ES-I3 (cell line): ENCODE measurements at regions not wholly inside any gene's neighbourhood (a gene's known extent, or its start where the extent isn't known, plus 50 kb on each side); places are given as distances from the start of the nearest gene placed in this dataset.
"Not testable (repeated sequence)": the region's sequence is repeated elsewhere in the genome, so short reads cannot be mapped to it uniquely, and the experiment has no call there.

Source experiments
- H3K36me3 ChIP-seq: 2 replicates; pipeline ENCODE4 v1.6.1; 2013; ENCODE audit warnings: mild to moderate bottlenecking, low read length, control low read depth, moderate library complexity; ENCODE audit not compliant: insufficient read depth
- H3K4me1 ChIP-seq: 2 replicates; pipeline ENCODE4 v1.6.1; 2013; ENCODE audit warnings: mild to moderate bottlenecking, control low read depth, low read length; ENCODE audit not compliant: insufficient read depth
- H3K9ac ChIP-seq: 2 replicates; pipeline ENCODE4 v1.6.1; 2013; ENCODE audit warnings: low read depth, mild to moderate bottlenecking, low read length, moderate library complexity
- H3K9me3 ChIP-seq: 2 replicates; pipeline ENCODE4 v1.6.1; 2013; ENCODE audit warnings: mild to moderate bottlenecking, low read length, moderate library complexity; ENCODE audit not compliant: control insufficient read depth, insufficient read depth

DNA sequence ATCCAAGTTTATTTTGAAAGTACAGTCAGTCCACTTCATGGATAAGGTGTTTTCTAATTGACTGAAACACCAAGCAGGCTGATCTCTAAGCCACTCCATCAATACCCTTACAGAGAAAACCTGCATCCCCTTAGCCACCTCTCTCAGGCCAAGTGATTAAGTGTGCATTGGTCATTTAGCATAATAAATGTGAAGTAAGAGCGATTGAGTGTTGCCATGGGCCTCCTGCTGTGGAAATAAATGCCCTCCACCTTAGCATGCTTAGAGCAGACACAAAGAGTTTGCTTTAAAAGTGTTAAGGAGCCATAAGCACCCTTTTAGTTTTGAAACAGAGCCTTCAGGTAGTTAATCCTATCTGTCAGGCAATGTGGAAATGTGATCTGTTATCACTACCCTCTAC is 386.5 kb downstream of the GPAT3 start:
- Histone ChIP-seq H3K4me1 (peaks cover 23% of the 10 kb centered on the region), H3K9ac (no peak overlapping the region), H3K36me3 (no peaks in the 10 kb centered on the region), H3K9me3 (peaks cover 5% of the 10 kb centered on the region; the same call in 1 of the 2 replicates)

DNA sequence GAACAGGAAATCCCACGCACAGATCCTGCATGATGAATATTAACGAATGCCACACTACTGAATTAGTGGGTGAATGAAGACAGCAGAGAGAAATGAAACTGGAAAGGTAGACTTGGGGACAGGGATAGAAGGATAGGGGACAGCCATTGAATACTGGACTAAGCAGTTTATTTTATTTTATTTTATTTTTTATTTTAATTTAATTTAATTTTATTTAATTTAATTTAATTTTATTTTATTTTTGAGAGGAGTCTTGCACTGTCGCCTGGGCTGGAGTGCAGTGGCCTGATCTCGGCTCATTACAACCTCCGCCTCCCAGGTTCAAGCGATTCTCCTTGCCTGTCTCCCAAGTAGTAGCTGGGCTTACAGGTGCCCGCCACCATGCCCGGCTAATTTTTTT is 385.2 kb downstream of the GPAT3 start:
- H3K36me3 ChIP-seq = no peaks in the 10 kb centered on the region
- no peak overlapping the region for H3K9ac ChIP-seq
- peaks cover 8% of the 10 kb centered on the region; the same call in 1 of the 2 replicates for H3K9me3 ChIP-seq
- H3K4me1 ChIP-seq = peaks cover 23% of the 10 kb centered on the region

DNA sequence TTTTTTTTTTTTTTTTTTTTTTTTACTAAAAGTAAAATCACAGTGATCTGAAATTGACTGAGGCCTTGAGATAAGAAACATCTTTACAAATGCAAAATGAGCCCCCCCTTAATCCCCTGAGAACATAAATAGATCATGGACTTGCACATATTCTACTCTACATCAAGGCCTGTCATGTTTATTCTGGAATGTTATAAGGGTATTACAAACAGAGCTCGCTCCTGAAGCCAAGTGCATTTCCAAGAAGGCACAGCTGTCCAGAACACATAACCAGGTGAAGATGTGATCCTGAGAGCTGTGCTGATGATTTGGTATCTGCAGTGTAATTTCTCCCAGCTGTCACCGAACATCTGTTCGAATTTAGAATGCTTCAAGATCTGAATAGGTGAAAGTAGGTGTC is 384.5 kb downstream of the GPAT3 start:
- H3K36me3 ChIP-seq = no peaks in the 10 kb centered on the region
- peaks cover 23% of the 10 kb centered on the region for H3K4me1 ChIP-seq
- peaks cover 8% of the 10 kb centered on the region; the same call in 1 of the 2 replicates for H3K9me3 ChIP-seq
- no peak overlapping the region for H3K9ac ChIP-seq

DNA sequence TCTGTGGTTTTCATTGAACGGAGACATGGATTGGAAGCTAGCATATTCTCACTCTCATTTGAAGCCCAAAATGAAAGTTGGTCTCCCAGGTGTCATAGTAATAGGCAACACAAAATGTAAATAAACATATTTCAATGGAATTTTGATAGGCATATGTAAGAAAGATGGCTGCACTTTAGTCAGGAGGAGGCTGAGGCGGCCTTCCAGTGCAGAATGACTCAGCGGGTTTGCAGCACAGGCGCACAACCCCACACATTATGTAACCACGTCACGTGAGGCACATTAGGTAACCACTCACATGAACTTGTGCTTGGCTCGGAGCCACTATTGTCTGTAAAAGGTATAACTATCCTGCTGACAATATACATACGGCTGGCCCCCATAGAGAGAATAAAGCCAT is 381.7 kb downstream of the GPAT3 start:
- H3K9me3 ChIP-seq = peaks cover 8% of the 10 kb centered on the region; the same call in 1 of the 2 replicates
- no peaks in the 10 kb centered on the region for H3K36me3 ChIP-seq
- peaks cover 8% of the 10 kb centered on the region; the same call in 1 of the 2 replicates for H3K4me1 ChIP-seq
- H3K9ac ChIP-seq = no peak overlapping the region

DNA sequence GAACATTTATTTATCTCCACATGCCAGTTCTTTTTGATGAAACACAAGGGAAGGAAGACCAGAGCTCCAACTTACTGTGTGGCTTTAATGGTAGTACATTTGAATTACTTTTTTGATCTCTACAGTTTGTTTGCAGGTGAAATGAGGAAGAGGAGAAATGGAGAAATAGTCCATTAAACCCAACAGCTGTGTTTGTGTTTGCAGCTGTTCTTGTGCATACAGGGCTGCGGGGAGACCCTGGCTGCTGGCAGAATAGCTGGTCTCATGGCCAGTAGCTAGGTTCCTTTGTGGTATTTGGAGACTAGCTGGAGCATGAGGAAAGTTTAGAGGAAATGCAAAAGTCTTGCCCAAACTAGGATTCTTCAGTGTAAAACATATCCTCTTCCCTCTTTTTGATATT is 374.8 kb downstream of the GPAT3 start:
- H3K9ac ChIP-seq = no peak overlapping the region

DNA sequence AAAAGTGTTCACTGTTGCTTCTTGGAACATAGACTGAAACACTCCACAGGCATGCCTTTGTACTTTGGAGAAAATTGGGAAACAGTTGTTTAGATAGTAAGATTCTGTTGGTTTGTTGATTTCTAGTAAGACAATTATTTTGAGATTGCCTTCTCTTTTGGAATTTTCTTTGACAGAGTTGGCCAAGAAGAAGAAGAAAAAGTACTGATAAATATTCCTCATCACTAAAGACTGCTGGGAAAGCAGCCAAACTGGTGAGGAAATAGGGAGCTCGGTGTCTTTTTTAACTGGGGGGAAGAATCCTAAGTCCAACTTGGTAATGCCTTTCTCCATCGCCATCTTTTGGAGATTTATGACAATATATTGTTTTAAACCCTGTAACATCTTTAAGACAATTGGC is 370.7 kb downstream of the GPAT3 start:
- no peaks in the 10 kb centered on the region for H3K9me3 ChIP-seq
- H3K9ac ChIP-seq = no peak overlapping the region
- peaks cover 5% of the 10 kb centered on the region; the same call in 1 of the 2 replicates for H3K4me1 ChIP-seq
- H3K36me3 ChIP-seq = no peaks in the 10 kb centered on the region

More for the DNA sequence above, 374.8 kb downstream of the GPAT3 start:
- Histone ChIP-seq H3K9me3 (no peaks in the 10 kb centered on the region), H3K36me3 (no peaks in the 10 kb centered on the region), H3K4me1 (peaks cover 5% of the 10 kb centered on the region; the same call in 1 of the 2 replicates)

DNA sequence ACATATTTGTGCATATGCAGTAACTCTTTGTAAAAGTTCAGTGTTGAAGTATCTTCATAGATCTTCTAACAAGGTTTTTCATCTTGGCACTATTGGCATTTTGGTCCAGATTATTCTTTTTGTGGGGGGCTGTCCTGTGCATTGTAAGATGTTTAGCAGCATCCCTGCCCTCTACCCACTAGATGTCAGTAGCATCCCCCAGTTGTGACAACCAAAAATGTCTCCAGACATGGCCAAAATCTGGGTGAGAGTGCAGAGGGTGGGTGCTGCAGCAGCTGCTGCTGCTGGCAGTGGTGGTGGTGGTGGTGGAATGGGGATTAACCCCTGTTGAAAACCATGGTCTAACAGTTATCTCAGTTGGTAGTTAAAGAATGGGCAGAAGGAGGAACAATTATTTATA is 370.0 kb downstream of the GPAT3 start:
- Histone ChIP-seq H3K9ac (no peak overlapping the region), H3K36me3 (no peaks in the 10 kb centered on the region), H3K4me1 (peaks cover 5% of the 10 kb centered on the region; the same call in 1 of the 2 replicates), H3K9me3 (no peaks in the 10 kb centered on the region)

DNA sequence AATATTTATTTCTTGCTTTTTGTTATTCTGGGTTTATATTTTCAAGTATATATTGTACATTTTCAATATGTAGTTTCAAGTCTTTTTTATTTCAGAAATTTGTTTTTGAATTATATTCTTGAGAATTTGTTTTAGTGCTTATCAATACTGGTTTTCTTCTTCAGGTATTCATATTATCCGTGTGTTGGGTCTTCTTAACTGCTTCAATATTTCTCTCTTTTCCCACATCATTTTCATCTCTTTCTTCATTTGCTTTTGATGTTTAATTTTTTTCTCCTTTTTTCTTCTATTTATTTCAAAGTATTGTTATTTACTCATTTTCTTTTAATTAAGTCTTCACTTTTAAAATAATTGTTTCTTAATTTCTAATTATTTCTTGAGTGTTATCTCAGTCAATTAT is 367.8 kb downstream of the GPAT3 start:
- H3K9me3 ChIP-seq, H3K4me1 ChIP-seq: not testable (repeated sequence)

DNA sequence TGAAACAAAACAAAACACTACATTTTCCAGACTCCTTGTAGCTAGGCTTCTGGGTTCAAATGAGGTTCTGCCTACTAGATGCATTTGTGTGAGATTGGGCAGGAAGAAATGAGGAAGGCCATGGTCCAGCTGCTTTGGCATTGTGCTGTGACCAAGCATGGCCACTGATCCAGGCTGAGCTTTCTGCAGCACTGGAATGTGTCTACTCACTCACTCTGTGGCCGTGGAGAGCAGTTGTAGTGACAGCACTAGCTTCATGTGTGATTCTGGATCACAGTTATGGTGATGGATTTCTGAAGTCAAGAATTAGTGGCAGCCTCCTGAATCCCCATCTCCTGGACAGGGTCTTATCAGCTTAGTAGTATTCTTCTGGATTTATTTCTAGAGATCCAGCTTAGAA is 358.9 kb downstream of the GPAT3 start:
- Histone ChIP-seq H3K9me3 (no peaks in the 10 kb centered on the region), H3K9ac (no peak overlapping the region), H3K4me1 (no peaks in the 10 kb centered on the region), H3K36me3 (no peaks in the 10 kb centered on the region)

More for the DNA sequence above, 367.8 kb downstream of the GPAT3 start:
- not testable (repeated sequence) for H3K9ac ChIP-seq, H3K36me3 ChIP-seq

DNA sequence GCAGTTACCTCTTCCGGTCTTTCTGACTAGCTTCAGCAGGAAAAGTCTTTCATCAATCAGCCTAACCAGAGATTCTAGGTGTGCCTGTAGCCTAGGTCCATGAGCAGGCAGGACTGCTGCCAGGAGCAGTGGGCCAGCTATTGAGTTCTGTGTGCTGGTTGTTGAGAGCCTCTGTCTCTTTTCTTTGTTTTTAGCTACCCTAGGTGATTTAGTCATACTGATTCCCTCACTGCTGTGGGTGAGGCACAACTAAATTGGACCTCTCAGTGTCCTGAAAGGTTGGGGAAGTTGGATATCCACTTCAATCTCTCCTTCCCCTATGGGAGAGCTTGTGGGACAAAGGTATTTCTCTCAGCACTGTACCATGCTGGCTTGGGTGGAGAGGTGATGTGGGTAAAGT is 354.9 kb downstream of the GPAT3 start:
- Histone ChIP-seq H3K9ac (no peak overlapping the region), H3K36me3 (no peaks in the 10 kb centered on the region), H3K4me1 (peaks cover 2% of the 10 kb centered on the region; the same call in 1 of the 2 replicates), H3K9me3 (no peaks in the 10 kb centered on the region)

DNA sequence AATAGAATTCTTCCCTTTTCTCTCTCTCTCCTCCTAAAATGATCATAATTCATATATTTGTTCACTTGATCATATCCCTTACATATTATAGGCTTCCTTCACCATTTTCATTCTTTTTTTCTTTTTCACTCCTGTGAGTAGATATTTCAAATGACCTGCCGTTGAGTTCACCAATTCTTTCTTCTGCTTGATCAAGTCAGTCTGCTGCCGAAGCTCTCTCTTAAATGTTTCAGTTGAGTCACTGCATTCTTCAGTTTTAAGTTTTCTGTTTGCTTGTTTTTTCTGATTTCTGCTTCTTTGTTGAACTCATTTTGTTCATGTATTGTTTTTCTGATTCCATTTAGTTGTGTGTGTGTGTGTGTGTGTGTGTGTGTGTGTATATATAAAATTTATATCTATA is 354.3 kb downstream of the GPAT3 start:
- H3K9ac ChIP-seq = no peak overlapping the region
- peaks cover 4% of the 10 kb centered on the region; the same call in 1 of the 2 replicates for H3K4me1 ChIP-seq
- no peaks in the 10 kb centered on the region for H3K9me3 ChIP-seq

DNA sequence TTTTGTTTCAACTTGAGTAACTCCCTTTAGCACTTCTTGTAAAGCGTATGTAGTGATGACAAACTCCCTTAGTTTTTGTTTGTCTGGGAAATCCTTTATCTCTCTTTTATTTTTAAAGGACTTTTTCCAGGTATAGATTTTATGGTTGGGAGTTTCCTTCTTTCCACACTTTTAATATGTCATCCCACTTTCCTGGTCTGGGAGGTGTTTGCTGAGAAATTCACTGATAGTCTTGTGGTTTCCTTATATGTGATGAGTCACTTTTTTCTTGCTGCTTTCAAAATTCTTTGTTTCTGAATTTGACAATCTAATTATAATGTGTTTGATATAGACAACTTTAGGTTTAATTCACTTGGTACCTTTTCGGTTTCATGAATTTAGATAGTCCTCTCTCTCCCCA is 353.9 kb downstream of the GPAT3 start:
- H3K9me3 ChIP-seq = no peaks in the 10 kb centered on the region
- peaks cover 4% of the 10 kb centered on the region; the same call in 1 of the 2 replicates for H3K4me1 ChIP-seq
- H3K36me3 ChIP-seq = no peaks in the 10 kb centered on the region
- no peak overlapping the region for H3K9ac ChIP-seq

More for the DNA sequence above, 354.3 kb downstream of the GPAT3 start:
- H3K36me3 ChIP-seq = no peaks in the 10 kb centered on the region

DNA sequence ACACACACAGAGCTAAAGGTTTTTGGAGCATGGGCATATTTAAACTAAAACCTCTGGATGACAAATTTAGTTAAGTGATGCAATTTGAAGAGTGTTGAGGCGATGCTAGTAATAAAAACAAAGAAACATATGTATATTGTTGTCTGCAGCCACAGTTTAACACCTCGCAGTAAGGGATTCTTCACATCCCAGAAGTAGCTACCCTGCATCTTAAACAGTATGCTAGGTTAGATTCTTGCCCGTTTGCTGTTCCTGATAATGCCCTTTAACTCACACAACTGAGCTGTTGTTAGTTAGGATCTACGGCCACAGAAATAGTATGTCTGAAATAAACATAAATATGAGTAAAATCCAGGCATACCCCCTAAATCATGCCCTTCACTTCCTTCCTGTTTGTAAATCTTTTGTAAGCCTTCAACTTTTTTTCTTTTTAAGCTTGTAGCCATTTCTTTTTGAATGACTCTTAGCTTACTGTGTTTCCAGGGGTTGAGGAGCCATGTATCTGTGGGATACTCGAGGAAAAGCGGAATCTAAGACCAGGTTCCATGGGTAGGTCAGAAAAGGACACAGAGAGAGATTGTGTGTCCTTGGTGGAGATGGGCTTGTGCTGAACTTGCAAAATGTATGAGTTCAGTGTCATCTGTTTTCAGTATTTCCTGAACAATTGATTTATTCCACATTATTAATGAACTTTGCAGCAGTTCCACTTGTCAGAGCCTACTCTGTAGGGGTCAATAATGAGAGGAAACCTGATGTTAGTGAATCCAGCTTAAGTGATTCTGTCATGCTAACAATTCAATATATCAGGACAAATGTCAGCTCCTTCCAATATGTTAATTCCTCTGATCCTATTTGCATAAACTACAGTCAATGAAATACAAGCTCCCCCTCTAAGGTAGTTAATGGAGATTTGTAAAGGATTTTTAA is 349.6 kb downstream of the GPAT3 start:
- H3K9me3 ChIP-seq = no peaks in the 10 kb centered on the region
- peaks cover 4% of the 10 kb centered on the region; the same call in 1 of the 2 replicates for H3K4me1 ChIP-seq
- H3K9ac ChIP-seq = no peak overlapping the region
- no peaks in the 10 kb centered on the region for H3K36me3 ChIP-seq

DNA sequence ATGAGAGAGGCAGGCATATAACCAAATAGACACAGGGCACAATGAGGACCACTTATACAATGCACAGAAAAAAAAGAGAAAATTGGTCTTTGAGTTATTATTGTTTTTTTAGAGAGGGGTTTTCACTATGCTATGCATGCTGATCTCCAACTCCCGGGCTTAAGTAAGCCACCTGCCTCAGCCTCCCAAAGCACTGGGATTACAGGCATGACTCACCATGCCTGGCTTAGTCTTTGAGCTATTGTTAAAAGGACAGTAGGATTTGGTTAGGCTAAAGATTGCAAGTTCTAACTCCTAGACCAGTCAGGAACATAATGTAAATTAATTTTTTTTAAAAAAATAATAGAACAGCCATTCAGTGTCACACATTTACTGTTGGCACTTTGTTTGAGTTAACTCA is 340.1 kb downstream of the GPAT3 start:
- Histone ChIP-seq H3K9me3 (peaks cover 7% of the 10 kb centered on the region), H3K4me1 (peaks cover 8% of the 10 kb centered on the region), H3K36me3 (no peaks in the 10 kb centered on the region), H3K9ac (no peak overlapping the region)

DNA sequence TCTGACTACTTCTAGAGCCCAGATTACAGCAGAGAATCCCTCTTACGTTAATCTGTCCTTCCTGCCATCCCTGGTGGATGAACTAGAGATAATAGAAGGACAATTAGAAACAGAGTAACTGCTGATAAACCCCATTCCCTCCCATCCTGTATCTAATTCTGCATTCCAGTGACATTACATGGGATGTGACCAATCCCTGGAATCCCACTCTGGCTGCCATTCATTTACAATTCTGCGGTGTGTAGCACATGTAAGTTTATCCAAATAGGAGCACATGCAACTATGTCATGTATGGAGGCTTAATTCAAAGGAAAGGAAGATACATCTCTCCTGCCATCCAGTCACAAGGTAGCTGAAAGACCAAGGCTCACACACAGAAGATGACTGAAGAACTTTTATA is 339.5 kb downstream of the GPAT3 start:
- peaks cover 8% of the 10 kb centered on the region for H3K4me1 ChIP-seq
- H3K9me3 ChIP-seq = peaks cover 7% of the 10 kb centered on the region
- H3K9ac ChIP-seq = no peak overlapping the region
- H3K36me3 ChIP-seq = no peaks in the 10 kb centered on the region
